BJ (cell line): ENCODE measurements at regions not wholly inside any gene's neighbourhood (a gene's known extent, or its start where the extent isn't known, plus 50 kb on each side); places are given as distances from the start of the nearest gene placed in this dataset.

Experiments used
- CTCF ChIA-PET: fragments of 350-600 bp; formaldehyde crosslinking; extraction: SDS; loops from one replicate; lab custom pipeline; 2021; ENCODE audit warnings: antibody characterized with exemption, inconsistent platforms; lab: Yijun Ruan, JAX
- POLR2A ChIA-PET: fragments of 300-600 bp; sonication (Branson Sonifier 250); formaldehyde crosslinking; extraction: SDS; loops from one replicate; lab custom pipeline; 2021; ENCODE audit warnings: antibody characterized with exemption; lab: Charles Lee
- DNase-seq: peaks from one replicate; pipeline ENCODE4 v3.0.0-alpha.2; 2011; ENCODE audit warnings: low read depth
- H3K27me3 ChIP-seq: 2 replicates; pipeline ENCODE4 v1.6.0; 2011; ENCODE audit warnings: low read length; ENCODE audit not compliant: control insufficient read depth, insufficient read depth
- H3K36me3 ChIP-seq: 2 replicates; pipeline ENCODE4 v1.5.1; 2011; ENCODE audit warnings: low read length; ENCODE audit not compliant: control insufficient read depth, insufficient read depth
- H3K4me3 ChIP-seq: 2 replicates; pipeline ENCODE4 v1.5.1; 2011; ENCODE audit warnings: low read depth, mild to moderate bottlenecking, control low read depth, low read length
- CTCF ChIP-seq: IDR thresholded peaks from 2 replicates; pipeline ENCODE4 v1.5.1; 2011; ENCODE audit warnings: low read depth, mild to moderate bottlenecking, control low read depth, inconsistent platforms, low read length, moderate library complexity; ENCODE audit not compliant: insufficient read depth

GRCh38 chr7:156475179-156475578 is 165.4 kb upstream of the RNF32 start:
- Histone ChIP-seq H3K4me3 (no peak overlapping the region), H3K36me3 (no peaks in the 10 kb centered on the region), H3K27me3 (no peaks in the 10 kb centered on the region)
- no peak for DNase-seq
- ChIA-PET POLR2A (no interaction called here), CTCF (no interaction called here)
- no peak for TF ChIP-seq CTCF

DNA sequence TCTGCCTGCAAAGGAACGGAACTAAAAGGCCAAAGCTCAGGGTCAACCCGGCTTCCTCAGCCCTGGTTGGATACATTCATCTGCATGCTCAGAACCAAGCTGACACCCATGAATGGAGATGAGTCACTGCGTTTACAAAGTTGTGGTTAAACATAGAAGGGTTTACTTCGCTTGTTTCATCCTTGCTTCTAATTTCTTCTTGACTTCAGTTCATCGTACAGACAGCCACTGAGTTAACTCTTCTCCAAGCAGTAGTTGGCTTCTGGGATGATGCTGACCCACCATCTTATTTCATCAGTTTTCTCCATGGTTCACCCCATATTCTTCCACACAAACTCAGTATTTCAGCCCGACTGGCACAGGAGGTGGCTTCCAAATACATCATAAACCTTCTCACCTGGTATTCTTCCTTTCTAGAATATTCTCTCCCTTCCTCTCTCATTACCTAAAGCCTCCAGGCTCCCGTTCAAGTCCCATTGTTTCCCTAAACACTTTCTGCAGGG is 166.3 kb upstream of the RNF32 start:
- Histone ChIP-seq H3K4me3 (no peak overlapping the region), H3K27me3 (no peaks in the 10 kb centered on the region), H3K36me3 (no peaks in the 10 kb centered on the region)
- POLR2A ChIA-PET = no interaction called here
- TF ChIP-seq CTCF = no peak
- CTCF ChIA-PET = no interaction called here
- no peak for DNase-seq

DNA sequence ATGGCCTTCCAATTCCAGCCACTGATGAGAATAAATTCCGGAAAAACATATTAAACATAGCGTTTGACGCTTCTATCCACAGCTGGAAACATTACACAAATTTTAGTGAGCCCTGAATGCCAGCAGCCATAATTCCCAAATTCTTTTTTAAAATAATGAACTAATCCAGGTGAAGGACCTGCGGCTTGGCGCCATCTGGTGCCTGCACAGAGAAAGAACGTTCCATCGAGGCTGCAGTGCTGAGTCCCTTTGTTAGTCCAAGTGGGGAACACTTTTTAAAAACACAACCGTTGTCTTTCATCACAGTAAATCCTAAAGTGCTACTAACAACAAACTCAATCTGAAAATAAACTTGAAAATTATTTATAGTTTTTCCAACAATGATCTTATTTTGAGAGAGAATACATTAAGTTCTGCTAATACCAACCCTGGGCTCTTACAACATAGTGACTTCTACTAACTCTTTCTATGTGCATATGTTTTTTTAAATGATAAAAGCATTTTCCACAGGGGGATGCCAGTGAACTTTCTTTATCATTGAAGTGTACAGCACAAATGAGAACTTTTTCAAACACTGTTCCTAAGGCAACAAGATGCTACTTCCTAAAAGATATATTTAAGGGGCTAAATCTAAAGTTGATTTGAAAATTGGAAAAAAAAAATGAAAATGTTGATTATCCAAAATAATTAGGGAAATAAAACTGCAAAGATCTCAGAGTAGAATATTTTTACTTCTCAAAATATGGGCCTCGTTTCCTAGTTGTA is 166.9 kb upstream of the RNF32 start:
- CTCF ChIA-PET = no interaction called here
- POLR2A ChIA-PET = no interaction called here
- Histone ChIP-seq H3K4me3 (no peak overlapping the region), H3K27me3 (no peaks in the 10 kb centered on the region), H3K36me3 (no peaks in the 10 kb centered on the region)
- TF ChIP-seq CTCF = peak; percentile 28; the same call in 1 of the 2 replicates
- DNase-seq = no peak

- H3K27me3 ChIP-seq = no peaks in the 10 kb centered on the region
- CTCF ChIA-PET = no interaction called here
- DNase-seq = no peak
- TF ChIP-seq CTCF = no peak
- POLR2A ChIA-PET = no interaction called here
- no peak overlapping the region for H3K4me3 ChIP-seq
- no peaks in the 10 kb centered on the region for H3K36me3 ChIP-seq
Observed at GRCh38 chr7:156472267-156472666, 168.3 kb upstream of the RNF32 start.

DNA sequence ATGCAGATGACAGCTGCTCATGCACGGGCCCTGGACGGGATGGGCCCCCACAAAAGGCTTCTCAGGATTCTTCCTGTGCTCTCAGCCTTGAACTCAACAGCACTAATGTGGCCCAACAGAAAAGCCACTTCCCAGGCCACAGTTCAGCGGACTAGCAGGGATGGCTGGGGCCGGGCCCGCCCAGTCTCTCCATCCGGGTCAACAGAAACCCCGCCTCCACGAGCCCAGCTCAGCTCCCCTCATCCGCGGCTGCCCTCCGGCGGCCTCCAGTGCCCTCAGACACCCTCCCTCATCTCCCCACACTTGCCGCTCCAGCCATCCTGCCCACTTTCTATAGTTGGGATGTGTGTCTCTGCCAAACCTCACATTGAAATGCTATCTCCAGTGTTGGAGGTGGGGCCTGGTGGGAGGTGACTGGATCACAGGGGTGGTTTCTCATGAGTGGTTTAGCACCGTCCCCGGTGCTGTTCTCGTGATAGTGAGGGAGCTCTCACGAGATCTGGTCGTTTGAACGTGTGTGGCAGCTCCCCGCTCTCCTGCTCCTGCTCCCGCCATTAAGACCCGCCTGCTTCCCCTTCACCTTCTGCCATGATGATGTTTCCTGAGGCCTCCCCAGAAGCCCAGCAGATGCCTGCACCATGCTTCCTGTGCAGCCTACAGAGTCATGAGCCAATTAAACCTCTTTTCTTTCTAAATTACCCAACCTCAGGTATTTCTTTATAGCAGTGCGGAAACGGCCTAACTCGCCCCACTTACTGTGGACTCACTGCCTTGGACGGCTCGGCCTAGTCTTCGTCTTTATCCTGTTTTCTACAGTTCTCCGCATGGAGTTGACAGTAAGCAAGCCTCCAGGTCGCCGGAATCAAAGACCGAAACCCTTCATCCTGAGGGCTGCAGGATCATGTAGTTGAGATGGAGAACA is 169.9 kb upstream of the RNF32 start:
- Histone ChIP-seq H3K36me3 (no peaks in the 10 kb centered on the region), H3K4me3 (no peak overlapping the region), H3K27me3 (no peaks in the 10 kb centered on the region)
- DNase-seq = no peak
- ChIA-PET CTCF (interaction anchor here (0.5 kb wide), 1 partner anchor 96 kb away, joined by 3 read pairs; no protein-coding TSS in a partner anchor), POLR2A (no interaction called here)
- TF ChIP-seq CTCF = no peak
